Kidney (tissue), 13 donors: ENCODE measurements at regions not wholly inside any gene's neighbourhood (a gene's known extent, or its start where the extent isn't known, plus 50 kb on each side); places are given as distances from the start of the nearest gene placed in this dataset.

ENCODE experiments used
- DNase-seq, 5 donors: peaks; one replicate each; pipeline ENCODE4 v3.0.0-alpha.2; 2013 to 2020
- FAIRE-seq: peaks from 2 replicates; lab custom pipeline; 2012; peaks lifted over from hg19 to GRCh38; lab: Jason Lieb, UNC
- H3K27ac ChIP-seq, 2 donors: one replicate each; pipeline ENCODE4 v1.7.0; 2013; ENCODE audit warnings: low read depth in 2 of 2, low read length in 2 of 2, inconsistent platforms in 1 of 2
- H3K27me3 ChIP-seq: one replicate; pipeline ENCODE4 v1.7.1; 2013; ENCODE audit warnings: low read length, inconsistent platforms; ENCODE audit not compliant: control insufficient read depth, insufficient read depth
- H3K36me3 ChIP-seq, 3 donors: one replicate each; pipeline versions ENCODE4 v1.7.0 to v1.7.1; 2013; ENCODE audit warnings: low read length in 3 of 3, control low read depth in 1 of 3, inconsistent platforms in 1 of 3; ENCODE audit not compliant: insufficient read depth in 3 of 3, control insufficient read depth in 2 of 3
- H3K4me1 ChIP-seq, 3 donors: one replicate each; pipeline versions ENCODE4 v1.7.0 to v1.7.1; 2013; ENCODE audit warnings: low read length in 3 of 3, inconsistent platforms in 1 of 3, low read depth in 1 of 3; ENCODE audit not compliant: control insufficient read depth in 2 of 3, insufficient read depth in 2 of 3
- H3K4me3 ChIP-seq, 3 donors: one replicate each; pipeline versions ENCODE4 v1.7.0 to v1.8.1; 2013; ENCODE audit warnings: low read length in 3 of 3, control low read depth in 1 of 3, inconsistent platforms in 1 of 3
- H3K9ac ChIP-seq, 3 donors: one replicate each; pipeline versions ENCODE4 v1.7.0 to v1.7.1; 2013; ENCODE audit warnings: low read length in 3 of 3, control low read depth in 1 of 3, inconsistent platforms in 1 of 3
- H3K9me3 ChIP-seq, 3 donors: one replicate each; pipeline versions ENCODE4 v1.7.0 to v1.7.1; 2013; ENCODE audit warnings: low read length in 3 of 3, control low read depth in 1 of 3, inconsistent platforms in 1 of 3; ENCODE audit not compliant: control insufficient read depth in 2 of 3, insufficient read depth in 1 of 3
- intact Hi-C: fragments of 100-400 bp; cut with DNase I; formaldehyde crosslinking; loops from one replicate; pipeline ENCODE4 v1.11.1; 2022
- TF ChIP-seq, protein P1 (sequence below): IDR thresholded peaks from 3 replicates; pipeline ENCODE4 v1.5.1; 2012; ENCODE audit warnings: mild to moderate bottlenecking, moderate library complexity, borderline replicate concordance; ENCODE audit not compliant: insufficient read depth; ENCODE audit errors: extremely low read depth
- donor health status: control.
- donor health status: control.
- donor health status: control.
- donor health status: control.
- donor health status: control.
- donor health status: DM: yes; HTN: yes; CAD: no.
- donor health status: Normal renal cell carcinoma (clear cell type).

DNA sequence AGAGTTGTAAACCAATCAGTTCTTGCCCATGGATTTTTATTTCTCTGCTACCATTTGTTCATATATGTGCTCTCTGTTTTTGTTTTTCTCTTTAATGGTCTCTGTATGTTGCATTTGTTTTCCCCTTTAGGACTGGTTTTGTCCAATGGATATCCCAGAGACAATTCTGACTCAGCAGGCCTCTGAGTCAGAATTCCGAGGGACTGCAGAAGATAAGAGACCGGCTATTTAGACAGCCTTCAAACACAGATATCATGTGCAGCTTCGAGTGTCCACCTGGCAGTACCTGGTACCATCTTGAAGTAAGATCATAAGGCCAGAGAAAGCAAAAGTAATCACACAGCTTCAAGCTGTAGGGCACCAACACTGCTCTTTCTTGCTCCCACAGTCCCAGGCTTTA, 125.5 kb downstream of the ELOVL4 start:
- no peaks in the 10 kb centered on the region for H3K4me1 ChIP-seq
- TF ChIP-seq, protein P1, sequence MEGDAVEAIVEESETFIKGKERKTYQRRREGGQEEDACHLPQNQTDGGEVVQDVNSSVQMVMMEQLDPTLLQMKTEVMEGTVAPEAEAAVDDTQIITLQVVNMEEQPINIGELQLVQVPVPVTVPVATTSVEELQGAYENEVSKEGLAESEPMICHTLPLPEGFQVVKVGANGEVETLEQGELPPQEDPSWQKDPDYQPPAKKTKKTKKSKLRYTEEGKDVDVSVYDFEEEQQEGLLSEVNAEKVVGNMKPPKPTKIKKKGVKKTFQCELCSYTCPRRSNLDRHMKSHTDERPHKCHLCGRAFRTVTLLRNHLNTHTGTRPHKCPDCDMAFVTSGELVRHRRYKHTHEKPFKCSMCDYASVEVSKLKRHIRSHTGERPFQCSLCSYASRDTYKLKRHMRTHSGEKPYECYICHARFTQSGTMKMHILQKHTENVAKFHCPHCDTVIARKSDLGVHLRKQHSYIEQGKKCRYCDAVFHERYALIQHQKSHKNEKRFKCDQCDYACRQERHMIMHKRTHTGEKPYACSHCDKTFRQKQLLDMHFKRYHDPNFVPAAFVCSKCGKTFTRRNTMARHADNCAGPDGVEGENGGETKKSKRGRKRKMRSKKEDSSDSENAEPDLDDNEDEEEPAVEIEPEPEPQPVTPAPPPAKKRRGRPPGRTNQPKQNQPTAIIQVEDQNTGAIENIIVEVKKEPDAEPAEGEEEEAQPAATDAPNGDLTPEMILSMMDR = no peak
- no peaks in the 10 kb centered on the region for H3K36me3 ChIP-seq
- H3K27ac ChIP-seq = no peak overlapping the region
- intact Hi-C loops = no loop called here
- H3K9ac ChIP-seq = no peak overlapping the region
- FAIRE-seq = no peak
- no peak for DNase-seq
- no peak overlapping the region for H3K4me3 ChIP-seq
- H3K9me3 ChIP-seq = no peaks in the 10 kb centered on the region
- no peaks in the 10 kb centered on the region for H3K27me3 ChIP-seq

DNA sequence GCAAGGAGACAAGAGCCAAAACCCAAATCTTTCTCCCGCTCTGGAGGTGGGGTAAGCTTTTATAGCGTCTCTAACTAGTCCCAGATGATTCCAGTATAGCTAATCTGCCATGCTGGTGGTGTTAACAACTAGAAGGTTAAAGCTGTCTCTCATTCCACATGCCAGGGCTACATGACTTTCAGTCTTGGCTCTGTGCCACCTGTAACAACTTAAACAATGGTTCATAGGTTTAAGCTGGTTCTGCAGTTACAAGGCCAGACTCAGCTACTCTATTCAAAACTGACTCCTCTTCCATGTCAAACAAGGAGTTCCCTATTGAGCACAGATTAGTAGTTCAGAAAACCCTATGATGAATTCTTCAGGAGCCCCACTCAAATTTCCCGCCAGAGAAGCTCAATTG, 128.9 kb downstream of the ELOVL4 start:
- H3K4me1 ChIP-seq = no peaks in the 10 kb centered on the region
- DNase-seq (no peak), FAIRE-seq (no peak)
- H3K4me3 ChIP-seq = no peak overlapping the region
- intact Hi-C loops = no loop called here
- no peaks in the 10 kb centered on the region for H3K36me3 ChIP-seq
- no peaks in the 10 kb centered on the region for H3K27me3 ChIP-seq
- H3K9ac ChIP-seq = no peak overlapping the region
- H3K9me3 ChIP-seq = no peaks in the 10 kb centered on the region
- TF ChIP-seq, protein P1 = no peak
- no peak overlapping the region for H3K27ac ChIP-seq

DNA sequence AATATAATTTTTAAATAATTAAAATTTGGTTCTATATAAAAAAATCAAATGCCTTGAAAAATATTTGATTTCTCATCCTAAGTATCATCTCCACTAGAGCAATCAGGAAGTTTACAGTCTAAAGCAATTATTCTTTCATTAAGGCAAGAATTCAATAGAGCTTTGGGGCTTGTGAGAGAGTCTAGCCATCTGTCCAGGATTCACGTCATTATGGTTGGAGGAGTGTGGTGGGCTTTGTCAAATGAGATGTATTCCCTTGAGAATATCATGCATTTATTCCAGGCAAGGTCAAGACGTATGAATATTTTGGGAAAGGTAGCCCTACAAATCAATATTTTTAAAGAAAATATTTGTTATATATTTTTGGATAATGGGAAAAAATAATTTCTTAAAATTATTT, 132.4 kb downstream of the ELOVL4 start:
- Histone ChIP-seq H3K4me1 (peaks cover 0 to 7% (median 2%) of the 10 kb centered on the region in 3 donors), H3K36me3 (no peaks in the 10 kb centered on the region), H3K9me3 (no peaks in the 10 kb centered on the region), H3K4me3 (no peak overlapping the region), H3K9ac (no peak overlapping the region), H3K27me3 (no peaks in the 10 kb centered on the region), H3K27ac (no peak overlapping the region)
- FAIRE-seq (peak; percentile 23), DNase-seq (no peak)
- intact Hi-C loops = no loop called here
- TF ChIP-seq, protein P1 = no peak

DNA sequence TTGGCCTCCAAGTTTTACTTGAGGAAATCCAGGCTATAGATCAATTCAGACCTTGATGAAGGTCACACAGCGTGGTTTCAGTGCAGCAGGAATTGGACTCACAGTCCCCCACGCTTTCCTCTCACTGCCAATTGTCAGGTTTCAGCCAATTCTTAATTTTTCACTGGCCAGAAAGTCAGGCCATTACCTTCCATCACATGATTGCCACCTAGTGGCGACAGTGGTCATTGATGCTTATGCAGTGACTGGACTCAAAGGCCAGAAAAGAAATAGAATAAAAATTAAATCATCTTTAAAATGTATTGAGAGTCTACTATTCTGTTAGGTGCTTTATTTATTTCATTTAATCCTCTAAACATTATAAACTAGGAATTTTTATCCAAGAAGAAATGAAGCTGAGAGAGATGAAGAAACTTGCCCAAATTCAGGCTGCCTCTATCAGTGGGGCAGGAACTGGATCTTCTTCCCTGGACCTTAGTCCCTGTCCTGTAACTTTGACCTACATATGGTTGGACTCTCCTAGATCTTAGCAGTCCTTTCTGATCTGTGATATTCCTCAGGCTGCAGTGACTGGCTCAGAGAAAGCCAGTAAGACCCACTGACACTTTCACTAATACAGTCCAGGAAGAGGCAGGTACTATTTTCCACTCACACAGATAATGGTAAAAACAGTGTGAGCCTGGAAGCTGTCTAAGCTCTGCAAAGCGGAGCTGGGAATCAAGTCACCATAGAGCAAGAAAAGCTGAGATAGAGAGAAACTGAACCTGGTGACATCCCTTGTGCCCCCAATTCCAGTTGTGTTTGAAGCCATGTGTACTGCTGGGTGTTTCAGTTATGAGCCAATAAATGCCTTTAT, 133.3 kb downstream of the ELOVL4 start:
- intact Hi-C loops = no loop called here
- Histone ChIP-seq H3K27me3 (no peaks in the 10 kb centered on the region), H3K9me3 (no peaks in the 10 kb centered on the region), H3K27ac (no peak overlapping the region), H3K4me3 (no peak overlapping the region), H3K36me3 (no peaks in the 10 kb centered on the region), H3K4me1 (peaks cover 0 to 9% (median 3%) of the 10 kb centered on the region in 3 donors), H3K9ac (no peak overlapping the region)
- DNase-seq (peak; percentile 60 to 85 (median 73)), FAIRE-seq (peak; percentile 11)
- TF ChIP-seq, protein P1 = peak; percentile 93
